IPS DF 19.7 (cell line): ENCODE measurements at regions not wholly inside any gene's neighbourhood (a gene's known extent, or its start where the extent isn't known, plus 50 kb on each side); places are given as distances from the start of the nearest gene placed in this dataset.

Experiments
- DNase-seq: peaks from one replicate; pipeline ENCODE4 v3.0.0-alpha.2; 2013; ENCODE audit warnings: low read depth, low spot score

DNA sequence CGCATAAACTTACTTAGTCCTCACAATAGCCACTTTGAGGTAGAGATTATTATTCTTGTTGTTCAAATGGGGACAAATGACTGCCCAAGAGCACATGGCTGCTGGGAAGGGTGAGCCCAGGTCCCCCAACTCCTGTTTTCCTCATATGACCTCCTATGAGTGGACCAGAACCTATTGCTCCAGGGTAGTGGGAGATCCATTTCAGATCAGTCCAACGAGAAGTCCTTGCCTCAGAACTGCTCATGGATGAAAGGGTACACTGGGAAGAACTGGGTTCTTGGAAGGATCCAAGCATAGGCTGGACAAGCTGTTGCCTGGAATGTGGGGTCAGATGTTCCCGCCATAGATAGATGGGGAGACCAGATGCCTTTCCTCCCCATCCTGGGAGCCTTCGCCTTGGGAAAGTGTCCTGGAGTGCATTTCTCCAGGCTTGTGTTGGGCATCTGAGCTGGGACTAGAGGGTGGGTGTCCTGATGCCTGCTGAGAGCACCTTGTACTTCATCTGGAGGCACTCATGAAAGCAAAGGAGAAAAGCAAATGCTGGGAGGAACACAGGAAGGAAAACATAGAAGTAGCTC lies 146.3 kb upstream of the B3GAT1 start:
- DNase-seq = no peak

DNA sequence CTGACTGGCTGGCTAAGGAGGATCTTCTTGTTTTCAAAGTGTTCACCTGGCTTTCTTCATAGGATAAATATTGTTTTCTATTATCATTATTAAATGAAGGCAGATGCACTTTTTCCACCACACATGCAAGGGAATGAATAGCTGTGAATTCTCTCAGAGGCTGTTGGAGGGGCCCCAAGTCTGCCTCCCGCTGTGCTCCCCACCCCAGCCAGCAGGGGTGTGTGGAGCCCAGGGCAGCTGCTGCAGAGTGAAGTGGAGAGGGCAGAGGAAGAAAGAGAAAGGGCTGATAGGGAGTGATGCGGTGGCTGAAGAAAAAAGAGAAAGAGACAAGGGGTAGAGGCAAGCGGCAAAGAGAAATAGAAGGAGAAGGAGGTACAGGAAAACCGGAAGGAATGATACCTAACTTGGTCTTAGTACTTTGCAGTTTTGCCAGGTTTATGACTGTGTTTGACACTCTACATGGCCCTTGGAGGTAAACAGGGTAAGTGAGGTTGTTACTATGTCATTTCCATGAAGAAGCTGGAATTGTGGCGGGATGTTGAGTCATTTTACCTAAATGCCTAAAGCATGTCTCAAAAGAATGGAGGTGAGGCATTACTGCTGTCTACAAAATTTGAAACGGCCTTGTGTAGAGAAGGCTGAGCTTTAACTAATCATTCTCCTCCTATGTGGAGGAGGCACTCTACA lies 145.7 kb upstream of the B3GAT1 start:
- no peak for DNase-seq

DNA sequence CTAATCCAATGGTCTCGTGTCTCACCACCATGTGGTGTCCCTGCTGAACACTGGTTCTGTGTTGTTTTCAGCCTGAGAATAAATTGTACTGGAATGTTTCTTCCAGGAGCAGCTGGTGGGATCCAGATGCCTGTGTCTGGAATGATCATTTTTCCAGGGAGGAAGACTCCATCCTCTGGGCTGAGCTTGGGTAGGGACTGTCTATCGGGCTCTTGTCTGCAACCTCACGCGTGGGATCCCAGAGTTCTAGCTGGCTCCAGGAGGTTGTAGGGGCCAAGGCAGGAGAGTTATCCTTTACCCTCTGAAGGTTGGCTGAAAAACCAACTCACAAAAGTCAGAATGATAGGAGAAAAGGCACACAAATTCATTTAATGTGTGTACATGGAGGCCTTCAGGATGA lies 144.1 kb upstream of the B3GAT1 start:
- DNase-seq = no peak

DNA sequence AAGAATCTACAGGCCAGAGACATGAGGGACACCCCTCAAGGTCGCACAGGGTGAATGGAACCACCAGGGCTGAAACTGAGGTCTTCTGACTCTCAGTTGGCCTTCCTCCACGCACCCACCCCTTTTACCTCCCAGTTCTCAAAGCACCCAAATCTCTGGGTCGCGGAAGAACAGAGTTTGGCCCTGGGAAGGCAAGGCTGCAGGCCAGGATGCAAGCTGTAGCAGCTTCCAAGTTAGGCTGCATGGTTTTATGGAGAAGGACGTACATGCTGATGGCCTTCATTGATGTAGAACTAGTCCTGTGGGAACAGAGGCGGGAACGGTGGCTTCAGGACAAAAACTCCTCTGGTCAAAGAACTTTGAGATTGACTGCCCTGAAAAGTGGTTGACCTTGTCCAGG lies 143.5 kb upstream of the B3GAT1 start:
- DNase-seq = no peak

DNA sequence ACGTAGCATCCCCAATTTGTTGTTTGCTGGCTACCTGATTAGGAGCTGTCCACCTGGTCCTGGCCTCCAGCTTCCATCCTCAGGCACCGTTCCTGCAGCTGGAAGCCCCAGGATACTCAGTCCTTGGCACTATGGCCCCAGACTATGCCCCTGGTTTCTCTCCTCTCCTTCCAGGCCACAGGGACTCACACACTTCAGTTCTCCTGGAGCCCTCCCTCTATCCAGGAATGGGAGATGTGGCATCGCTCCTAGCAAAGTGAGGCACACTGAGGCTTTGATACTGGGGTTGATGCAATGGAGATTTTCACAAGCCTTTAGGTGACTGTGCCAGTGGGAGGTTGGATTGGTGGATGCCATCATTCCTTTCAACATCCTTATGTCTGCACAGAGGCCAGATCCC lies 142.8 kb upstream of the B3GAT1 start:
- DNase-seq = no peak

DNA sequence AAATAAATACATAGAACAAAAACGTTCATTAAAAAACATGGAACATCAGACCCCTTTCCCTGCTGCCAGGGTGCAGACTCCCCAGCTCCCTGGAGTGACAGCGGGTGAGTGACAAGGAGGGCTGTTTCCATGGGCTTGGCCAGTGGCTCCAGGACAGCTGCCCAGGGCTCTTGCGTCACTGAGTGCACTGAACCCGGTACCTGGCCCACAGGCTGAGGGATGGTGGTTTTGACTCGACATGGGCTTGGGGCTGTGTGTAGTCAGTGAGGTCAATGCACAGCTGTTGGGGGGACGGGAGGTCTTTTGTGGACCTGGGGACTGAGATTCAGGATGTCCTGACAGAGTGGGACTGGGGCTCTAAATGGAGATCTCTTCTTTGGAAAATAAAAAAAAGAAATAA lies 142.1 kb upstream of the B3GAT1 start:
- no peak for DNase-seq

DNA sequence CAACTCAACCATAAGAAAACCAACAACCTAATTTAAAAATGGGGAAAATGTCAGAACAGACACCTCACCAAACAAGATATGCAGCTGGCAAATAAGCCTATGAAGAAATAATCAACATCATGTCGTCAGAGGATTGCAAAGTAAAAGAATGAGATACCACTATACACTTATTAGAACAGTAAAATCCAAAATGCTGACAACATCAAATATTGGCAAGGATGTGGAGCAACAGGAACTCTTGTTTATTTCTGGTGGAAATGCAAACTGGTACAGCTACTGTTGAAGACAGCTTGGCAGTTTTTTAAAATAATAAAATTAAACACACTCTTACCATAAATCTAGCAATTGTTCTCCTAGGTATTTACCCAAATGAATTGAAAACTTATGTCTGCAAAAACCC lies 140.7 kb upstream of the B3GAT1 start:
- DNase-seq = no peak

DNA sequence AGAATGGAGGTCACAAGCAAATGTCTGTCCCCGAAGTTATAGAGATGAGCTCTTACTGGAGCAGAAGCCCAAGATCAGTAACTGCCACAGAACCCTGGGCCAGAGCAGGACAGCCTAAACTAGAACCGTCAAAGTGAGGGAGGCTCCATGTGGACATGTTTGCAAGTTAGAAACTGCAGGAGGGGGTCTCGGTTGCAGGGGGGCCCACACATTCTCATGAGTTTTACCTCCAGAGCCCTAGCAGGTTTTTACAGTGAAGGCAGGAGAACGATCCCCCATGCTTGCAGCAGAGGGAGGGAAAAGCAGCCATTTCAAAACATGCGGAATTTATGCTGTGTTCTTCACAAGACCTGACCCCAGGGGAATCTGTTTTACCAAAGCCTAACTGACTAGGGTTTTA lies 133.5 kb upstream of the B3GAT1 start:
- DNase-seq = no peak

DNA sequence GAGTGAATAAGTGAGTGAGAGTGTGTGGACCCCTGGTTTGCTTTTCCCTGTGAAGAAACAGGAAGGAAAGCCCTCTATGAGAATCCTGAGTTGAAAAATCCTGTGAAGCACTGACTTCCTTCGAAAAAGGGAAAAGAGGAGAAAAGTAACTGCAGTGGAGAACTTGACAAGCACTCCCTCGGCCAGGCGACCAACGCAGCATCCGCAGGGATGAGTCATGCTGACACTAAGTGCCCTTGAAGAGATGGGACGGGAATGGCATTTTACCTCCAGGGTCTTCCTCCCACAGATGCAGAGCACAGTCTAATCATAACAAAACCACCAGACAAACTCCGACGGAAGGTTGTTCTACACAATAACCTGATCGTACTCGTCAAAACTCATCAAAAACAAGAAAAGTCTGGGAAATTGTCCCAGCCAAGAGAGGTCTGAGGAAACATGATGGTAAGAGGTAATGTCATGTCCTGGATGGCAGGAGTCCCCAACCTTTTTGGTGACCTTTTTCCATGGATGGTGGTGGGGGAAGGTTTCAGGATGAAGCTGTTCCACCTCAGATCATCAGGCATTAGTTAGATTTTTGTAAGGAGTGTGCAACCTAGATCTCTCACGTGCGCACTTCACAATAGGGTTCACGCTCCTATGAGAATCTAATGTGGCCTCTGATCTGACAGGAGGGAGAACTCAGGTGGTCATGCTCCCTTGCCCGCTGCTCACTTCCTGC lies 132.2 kb upstream of the B3GAT1 start:
- DNase-seq = no peak

DNA sequence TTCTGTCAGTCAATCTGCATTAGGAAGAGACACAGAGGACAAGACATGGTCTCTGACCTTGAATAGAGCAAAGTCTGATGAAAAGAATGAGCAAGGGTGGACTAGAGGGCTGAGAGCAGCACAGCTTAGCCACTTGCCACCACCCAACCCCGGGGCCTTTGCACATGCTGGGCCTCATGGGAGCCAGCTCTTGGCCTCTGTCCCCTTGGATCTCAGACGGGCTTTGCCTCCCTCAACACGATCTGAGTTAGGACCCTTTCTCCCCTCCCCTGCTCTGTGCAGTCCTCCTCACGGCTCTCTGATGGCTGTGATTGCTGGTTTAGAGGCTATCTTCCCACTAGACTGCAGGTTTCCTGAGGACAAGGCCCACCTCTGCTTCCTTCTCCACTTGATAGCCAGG lies 131.6 kb upstream of the B3GAT1 start:
- DNase-seq = no peak

DNA sequence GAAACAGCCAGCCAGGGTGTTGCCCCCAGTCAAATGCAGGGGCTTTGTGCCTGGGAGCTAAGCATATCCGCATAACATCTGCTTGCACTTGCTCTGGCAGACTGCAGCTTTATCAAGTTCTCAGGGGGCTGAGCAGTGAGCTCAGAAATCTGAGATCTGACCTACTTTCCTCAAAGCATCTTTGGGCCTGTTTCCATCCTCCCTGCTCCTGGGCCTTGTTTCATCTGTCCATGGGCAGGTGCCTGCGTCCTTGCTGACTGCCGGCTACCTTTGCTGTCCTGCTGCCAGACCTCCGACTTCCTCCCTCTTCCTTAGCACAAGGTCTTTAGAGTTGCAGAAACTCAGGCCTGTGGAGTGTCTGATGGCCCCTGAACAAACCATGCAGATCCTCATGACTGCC lies 131.2 kb upstream of the B3GAT1 start:
- no peak for DNase-seq

DNA sequence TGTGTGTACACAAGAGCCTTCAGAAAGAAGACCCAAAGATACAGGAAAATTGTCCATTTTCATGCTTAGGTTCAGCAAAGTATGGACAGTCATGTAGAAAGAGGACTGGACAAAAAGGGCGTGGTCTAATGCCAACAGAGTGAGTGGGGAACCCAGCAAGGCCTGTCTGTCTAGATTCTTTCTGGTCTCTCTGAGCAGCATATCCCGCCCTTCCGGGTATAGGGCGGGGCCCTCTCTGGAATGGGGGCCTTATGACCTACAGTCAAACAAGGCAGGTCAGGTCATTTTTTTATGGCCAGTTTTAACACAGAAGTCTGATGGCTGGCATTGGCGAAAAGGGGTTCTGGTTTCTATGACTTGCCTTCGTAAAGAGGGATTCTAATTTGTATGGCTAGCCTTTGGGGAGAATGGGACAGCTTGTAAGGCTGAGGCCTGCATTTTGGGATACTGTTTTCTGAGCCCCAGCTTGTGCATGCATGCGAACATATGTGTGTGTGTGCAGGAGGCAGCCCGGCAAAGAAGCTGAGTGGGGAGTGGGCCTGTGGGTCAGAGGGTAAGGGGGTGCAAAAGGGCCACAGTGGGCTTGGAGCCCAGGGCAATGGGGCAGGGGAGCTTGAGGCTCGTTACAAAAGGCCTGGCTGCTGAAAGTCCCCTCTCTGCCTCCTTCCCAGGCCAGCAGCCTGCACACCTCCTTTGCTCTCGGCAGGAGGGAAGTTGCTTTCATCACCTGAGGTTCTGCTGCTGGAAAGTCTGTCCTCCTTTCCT lies 130.5 kb upstream of the B3GAT1 start:
- DNase-seq = no peak

DNA sequence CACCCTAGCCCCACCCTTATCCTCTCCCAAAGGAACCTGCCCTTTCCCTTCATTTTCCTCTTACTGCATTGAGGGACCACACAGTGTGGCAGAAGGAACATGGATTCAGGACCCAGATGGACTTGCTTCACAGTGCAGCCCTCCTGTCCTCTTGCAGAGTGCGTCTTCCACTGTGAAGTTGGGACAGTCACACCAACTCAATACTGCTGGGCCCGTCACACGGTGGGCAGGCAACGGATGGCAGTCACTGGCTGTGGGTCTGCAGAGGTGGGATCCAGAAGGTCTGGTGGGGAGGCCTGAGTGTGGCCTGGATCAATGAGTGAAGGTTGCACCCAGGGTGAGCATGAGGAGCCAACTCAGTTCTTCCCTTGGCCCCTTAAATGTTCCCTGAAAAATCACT lies 129.9 kb upstream of the B3GAT1 start:
- DNase-seq = no peak

DNA sequence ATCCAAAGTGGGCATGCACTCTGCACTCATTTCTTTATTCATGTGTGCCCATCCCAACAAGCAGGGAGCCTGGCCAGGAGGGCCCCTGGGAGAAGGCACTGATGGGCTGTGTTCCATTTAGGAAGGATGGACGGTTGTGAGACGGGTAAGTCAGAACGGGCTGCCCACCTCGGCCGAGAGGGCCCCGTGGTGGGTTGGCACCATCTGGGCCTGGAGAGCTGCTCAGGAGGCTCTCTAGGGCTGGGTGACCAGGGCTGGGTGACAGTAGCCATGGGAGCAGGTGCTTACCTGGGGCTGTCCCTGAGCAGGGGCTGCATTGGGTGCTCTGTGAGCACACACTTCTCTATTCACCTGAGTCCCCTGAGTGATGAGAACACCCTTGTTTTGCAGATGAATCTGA lies 129.3 kb upstream of the B3GAT1 start:
- no peak for DNase-seq

DNA sequence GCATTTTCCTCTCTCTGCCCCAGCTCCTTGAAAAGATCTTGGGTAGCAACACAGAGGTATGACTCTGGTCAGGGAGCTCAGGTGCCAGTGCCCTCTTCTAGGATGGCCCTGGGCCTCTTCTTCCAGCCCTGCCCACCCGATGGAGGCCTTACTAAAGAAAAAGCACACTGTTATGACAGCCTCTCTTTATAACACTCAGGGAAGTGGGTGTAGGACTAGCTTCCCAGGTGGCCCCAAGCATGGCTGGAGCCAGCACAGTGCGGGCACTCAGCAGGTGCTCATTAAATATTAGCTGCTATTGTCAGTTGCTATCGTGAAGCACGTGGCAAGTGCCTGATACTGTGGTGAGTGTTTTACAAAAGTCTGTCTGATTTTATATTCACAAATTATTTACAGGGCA lies 127.2 kb upstream of the B3GAT1 start:
- no peak for DNase-seq

DNA sequence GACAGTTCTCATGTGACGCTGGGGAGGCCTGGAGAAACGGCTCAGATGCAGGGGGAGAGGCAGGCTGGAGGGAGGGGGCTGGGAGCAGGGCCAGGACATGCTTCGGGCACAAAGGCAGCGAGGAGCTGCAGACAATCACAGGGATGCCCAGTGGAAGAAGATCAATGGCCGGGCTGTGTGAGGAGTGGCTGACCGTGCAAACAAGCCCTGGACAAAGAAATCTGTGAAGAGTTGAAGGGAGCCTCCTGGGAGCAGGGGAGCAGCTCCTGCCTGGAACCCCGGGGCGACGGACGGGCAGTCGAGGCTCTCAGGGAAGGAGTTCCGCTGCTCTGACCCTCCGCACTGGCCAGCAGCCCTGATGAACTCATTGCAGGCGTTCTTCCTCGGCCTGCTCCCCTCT lies 126.7 kb upstream of the B3GAT1 start:
- DNase-seq = no peak

DNA sequence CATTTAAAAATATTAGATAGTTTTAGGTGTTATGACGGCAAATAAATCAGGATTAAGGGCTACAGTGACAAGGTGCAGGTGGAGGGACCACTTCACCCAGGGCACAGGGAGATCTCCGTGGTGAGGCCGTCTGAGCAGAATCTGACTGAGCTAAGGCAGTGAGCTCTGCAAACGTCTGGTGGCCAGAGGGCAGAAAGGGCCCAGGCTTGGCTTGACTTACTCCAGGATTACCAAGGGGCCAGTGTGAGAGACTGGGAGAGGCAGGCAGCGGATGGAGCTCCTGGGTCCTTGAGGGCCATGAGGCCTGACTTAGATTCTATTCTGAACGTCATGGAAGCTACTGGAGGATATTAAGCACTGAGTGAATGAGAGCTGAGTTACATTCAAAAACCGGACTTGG lies 125.9 kb upstream of the B3GAT1 start:
- DNase-seq = no peak

DNA sequence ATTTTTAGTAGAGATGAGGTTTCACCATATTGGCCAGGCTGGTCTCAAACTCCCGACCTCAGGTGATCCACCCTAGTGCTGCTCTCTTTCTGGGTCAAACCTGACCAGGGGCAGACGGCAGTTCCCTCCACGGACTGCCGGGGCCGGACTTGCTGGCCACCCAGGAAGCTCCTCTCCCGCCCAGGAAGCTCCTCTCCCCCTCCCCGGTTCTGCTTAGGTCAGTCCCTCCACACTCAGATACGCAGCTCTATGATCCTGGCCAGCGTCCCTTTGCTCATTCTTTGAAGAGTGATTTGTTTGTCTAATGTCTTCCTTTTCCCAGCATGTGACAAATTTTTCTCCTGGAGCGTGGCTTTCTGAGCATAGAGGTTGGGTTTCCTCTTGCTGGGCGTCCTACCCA lies 125.3 kb upstream of the B3GAT1 start:
- no peak for DNase-seq

DNA sequence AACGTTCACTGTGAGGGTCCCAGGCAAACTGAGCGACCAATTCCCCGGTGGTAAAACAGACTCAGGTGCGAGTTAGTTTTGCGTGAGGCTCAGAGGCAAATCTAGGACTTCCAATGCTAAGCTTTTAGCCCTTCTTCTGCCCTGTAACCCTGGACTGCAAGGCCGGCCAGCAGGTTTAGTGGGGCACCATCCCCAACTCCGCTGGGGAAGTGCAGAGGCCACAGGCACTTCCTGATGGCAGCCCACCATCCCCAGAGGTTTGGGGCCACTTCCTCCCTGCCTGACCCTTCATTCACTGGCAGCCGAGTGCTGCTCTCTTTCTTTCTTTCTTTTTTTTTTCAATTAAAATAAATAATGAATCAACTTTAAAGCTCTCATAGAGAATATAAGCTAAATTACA lies 124.6 kb upstream of the B3GAT1 start:
- DNase-seq = no peak

DNA sequence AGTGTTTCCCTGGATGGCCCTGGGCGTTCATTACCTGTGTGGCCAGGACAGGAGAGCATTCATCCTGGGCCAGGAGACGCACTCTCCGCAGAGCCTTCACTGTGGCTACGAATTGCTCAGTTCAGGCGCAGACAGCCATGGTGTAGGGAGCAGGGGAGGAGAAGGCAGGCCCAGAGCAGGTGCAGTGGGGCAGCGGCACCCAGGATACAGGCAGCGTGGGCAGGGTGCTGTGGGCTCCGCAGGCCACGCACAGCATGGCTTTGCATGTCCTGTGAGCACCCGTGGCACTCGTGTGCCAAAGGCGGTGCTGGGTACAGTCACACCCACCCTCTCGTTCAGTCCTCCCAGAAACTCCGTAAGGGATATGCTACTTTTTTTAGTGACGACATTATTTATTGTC lies 124.2 kb upstream of the B3GAT1 start:
- DNase-seq = no peak

DNA sequence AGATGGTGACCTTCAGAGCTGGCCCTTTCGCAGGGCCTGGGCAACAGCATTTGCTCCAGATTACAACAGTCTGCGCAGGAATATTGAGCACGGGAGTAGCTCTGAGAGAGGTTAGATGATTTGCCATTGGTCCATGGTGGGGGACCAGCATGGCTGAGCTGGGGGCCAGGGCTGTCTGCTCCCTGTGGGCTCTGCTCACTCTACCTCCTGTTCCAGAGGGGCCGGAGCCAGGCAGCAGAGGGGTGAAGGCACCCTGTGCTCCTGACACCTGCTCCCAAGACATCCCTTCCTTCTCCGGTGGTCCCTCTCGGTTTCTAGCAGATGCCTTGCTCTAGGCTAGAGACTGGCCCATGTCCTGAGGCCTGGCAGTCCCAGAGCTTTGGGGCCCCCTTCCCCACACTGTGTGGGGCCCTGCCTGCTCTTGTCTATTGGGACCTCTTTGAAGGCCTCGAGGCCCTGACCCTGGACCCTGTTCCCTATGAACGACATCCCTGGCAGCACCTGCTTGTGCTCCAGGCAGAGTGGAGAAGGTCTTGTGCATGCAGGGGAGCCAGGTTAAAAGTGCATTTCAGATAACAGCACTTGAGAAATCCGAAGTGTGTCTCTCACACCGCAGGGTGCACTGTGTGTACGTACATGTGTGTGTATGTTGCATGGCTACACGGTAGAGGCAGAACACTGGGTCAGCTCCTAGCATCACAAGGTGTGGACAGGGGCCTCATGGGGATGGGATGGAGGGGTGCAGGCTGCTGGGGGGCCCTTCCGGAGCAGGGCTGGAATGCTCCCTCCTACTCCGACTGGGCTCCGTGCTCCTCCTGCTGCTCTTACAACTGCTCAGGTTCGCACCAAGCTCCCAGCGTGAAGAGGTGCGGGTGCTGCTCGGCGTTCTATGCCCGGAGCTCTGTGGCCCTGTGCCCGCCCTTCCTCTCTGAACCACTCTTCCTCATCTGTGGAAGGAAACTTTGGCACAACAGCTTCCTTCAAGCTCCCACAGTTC lies 123.3 kb upstream of the B3GAT1 start:
- no peak for DNase-seq
